ENCODE measurements at regions not wholly inside any gene's neighbourhood (a gene's known extent, or its start where the extent isn't known, plus 50 kb on each side); places are given as distances from the start of the nearest gene placed in this dataset.

- TF ChIP-seq EP300 (IDR thresholded peaks at IDR 0.05) (no peak), POLR2A (IDR thresholded peaks at IDR 0.05) (no peak)
- TF ChIP-seq, protein P1, sequence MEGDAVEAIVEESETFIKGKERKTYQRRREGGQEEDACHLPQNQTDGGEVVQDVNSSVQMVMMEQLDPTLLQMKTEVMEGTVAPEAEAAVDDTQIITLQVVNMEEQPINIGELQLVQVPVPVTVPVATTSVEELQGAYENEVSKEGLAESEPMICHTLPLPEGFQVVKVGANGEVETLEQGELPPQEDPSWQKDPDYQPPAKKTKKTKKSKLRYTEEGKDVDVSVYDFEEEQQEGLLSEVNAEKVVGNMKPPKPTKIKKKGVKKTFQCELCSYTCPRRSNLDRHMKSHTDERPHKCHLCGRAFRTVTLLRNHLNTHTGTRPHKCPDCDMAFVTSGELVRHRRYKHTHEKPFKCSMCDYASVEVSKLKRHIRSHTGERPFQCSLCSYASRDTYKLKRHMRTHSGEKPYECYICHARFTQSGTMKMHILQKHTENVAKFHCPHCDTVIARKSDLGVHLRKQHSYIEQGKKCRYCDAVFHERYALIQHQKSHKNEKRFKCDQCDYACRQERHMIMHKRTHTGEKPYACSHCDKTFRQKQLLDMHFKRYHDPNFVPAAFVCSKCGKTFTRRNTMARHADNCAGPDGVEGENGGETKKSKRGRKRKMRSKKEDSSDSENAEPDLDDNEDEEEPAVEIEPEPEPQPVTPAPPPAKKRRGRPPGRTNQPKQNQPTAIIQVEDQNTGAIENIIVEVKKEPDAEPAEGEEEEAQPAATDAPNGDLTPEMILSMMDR (IDR thresholded peaks at IDR 0.05) = no peak
These were observed 135.9 kb upstream of the TMTC4 start for GRCh38 chr13:100810481-100810880.
